HCT116 (cell line): ENCODE measurements at regions not wholly inside any gene's neighbourhood (a gene's known extent, or its start where the extent isn't known, plus 50 kb on each side); places are given as distances from the start of the nearest gene placed in this dataset.

Experiments
- ATAC-seq: fragments of 200-7000 bp; cut with Tn5 transposase; 2 replicates; pipeline ENCODE4 v1.9.1; 2020; ENCODE audit warnings: mild to moderate bottlenecking, moderate library complexity
- BruUV-seq: library from RNA; stranded (reverse); fragments of 400-500 nt; replicated peaks from 2 replicates; lab custom pipeline; 2021; lab: Mats Ljungman, UMichigan
- CTCF ChIA-PET: fragments of 300-600 bp; sonication (Branson Sonifier 250); formaldehyde crosslinking; loops from one replicate; lab custom pipeline; 2021; ENCODE audit warnings: antibody characterized with exemption; lab: Charles Lee
- POLR2A ChIA-PET: fragments of 300-600, 350-600 bp; sonication (Branson Sonifier 250); formaldehyde crosslinking; loops from one replicate; lab custom pipeline; 2021; ENCODE audit warnings: antibody characterized with exemption; lab: Charles Lee
- RAD21 ChIA-PET, 2 experiments: fragments of 300-600 bp; sonication (Branson Sonifier 250); formaldehyde crosslinking; loops; one replicate each; lab custom pipeline; 2023; ENCODE audit warnings: low total read pairs in 2 of 2; ENCODE audit not compliant: uncharacterized antibody in 2 of 2, unreplicated experiment in 2 of 2, low non-redundant PET in 1 of 2; lab: Charles Lee
- DNase-seq: peaks from one replicate; pipeline ENCODE4 v3.0.0-alpha.2; 2010; ENCODE audit warnings: low read depth, low spot score
- H2AFZ ChIP-seq: fragments of 200-600 bp; shearing (Covaris generic), sonication (generic); 2 replicates; pipeline ENCODE4 v1.6.1; 2017; ENCODE audit warnings: low read depth, mixed run types, mixed read lengths, antibody characterized with exemption, low read length; ENCODE audit not compliant: poor library complexity, severe bottlenecking
- H3K27ac ChIP-seq: 2 replicates; pipeline ENCODE4 v1.5.1; 2012; ENCODE audit warnings: low read depth, low read length
- H3K27me3 ChIP-seq: fragments of 200-600 bp; sonication (generic); 2 replicates; pipeline ENCODE4 v1.6.1; 2016; ENCODE audit warnings: mixed run types, low read length, mixed read lengths; ENCODE audit not compliant: insufficient read depth
- H3K36me3 ChIP-seq, 2 experiments: fragments of 200-500 bp in 1 of 2; fragments of 200-600 bp in 1 of 2; sonication (Bioruptor generic) in 1 of 2; sonication (generic) in 1 of 2; 2 replicates each; pipeline versions ENCODE4 v1.5.1 to v1.6.1; 2014 to 2016; ENCODE audit warnings: low read length in 2 of 2, inconsistent platforms in 1 of 2, mixed read lengths in 1 of 2, mixed run types in 1 of 2; ENCODE audit not compliant: insufficient read depth in 2 of 2, control insufficient read depth in 1 of 2
- H3K4me1 ChIP-seq, 2 experiments: fragments of 200-600 bp in 1 of 2; sonication (generic) in 1 of 2; 2 replicates each; pipeline versions ENCODE4 v1.5.1 to v1.6.1; 2012 to 2017; ENCODE audit warnings: low read length in 2 of 2, inconsistent platforms in 1 of 2, mild to moderate bottlenecking in 1 of 2, mixed read lengths in 1 of 2, mixed run types in 1 of 2, moderate library complexity in 1 of 2; ENCODE audit not compliant: insufficient read depth in 2 of 2, control insufficient read depth in 1 of 2
- H3K4me2 ChIP-seq: fragments of 200-600 bp; sonication (generic); 2 replicates; pipeline ENCODE4 v1.6.1; 2017; ENCODE audit warnings: mixed run types, low read length, mixed read lengths
- H3K4me3 ChIP-seq, 2 experiments: fragments of 200-600 bp in 1 of 2; sonication (generic) in 1 of 2; replicated peaks in 1 of 2; 2 replicates each; pipeline ENCODE4 v1.5.1; 2011 to 2016; ENCODE audit warnings: low read length in 2 of 2, control low read depth in 1 of 2, low read depth in 1 of 2, mild to moderate bottlenecking in 1 of 2, mixed read lengths in 1 of 2, mixed run types in 1 of 2
- H3K79me2 ChIP-seq: fragments of 200-600 bp; sonication (generic); 2 replicates; pipeline ENCODE4 v1.6.1; 2017; ENCODE audit warnings: mild to moderate bottlenecking, mixed run types, low read length, moderate library complexity, mixed read lengths; ENCODE audit not compliant: insufficient read depth
- H3K9ac ChIP-seq: fragments of 200-600 bp; sonication (generic); 2 replicates; pipeline ENCODE4 v1.6.1; 2016; ENCODE audit warnings: low read length, mixed read lengths
- H3K9me2 ChIP-seq: fragments of 200-600 bp; sonication (generic), shearing (Covaris generic); 2 replicates; pipeline ENCODE4 v1.6.1; 2017; ENCODE audit warnings: mixed run types, mild to moderate bottlenecking, moderate library complexity; ENCODE audit not compliant: insufficient read depth
- H3K9me3 ChIP-seq, 2 experiments: fragments of 200-500 bp in 1 of 2; fragments of 200-600 bp in 1 of 2; sonication (Bioruptor generic) in 1 of 2; sonication (generic) in 1 of 2; 2 replicates each; pipeline ENCODE4 v1.6.1; 2014 to 2017; ENCODE audit warnings: low read length in 2 of 2, mixed read lengths in 2 of 2, inconsistent platforms in 1 of 2, low read depth in 1 of 2, mild to moderate bottlenecking in 1 of 2, mixed run types in 1 of 2, moderate library complexity in 1 of 2; ENCODE audit not compliant: control insufficient read depth in 1 of 2, insufficient read depth in 1 of 2
- H4K20me1 ChIP-seq: fragments of 200-600 bp; sonication (generic), shearing (Covaris generic); 2 replicates; pipeline ENCODE4 v1.6.1; 2017; ENCODE audit warnings: mixed run types, mild to moderate bottlenecking, moderate library complexity; ENCODE audit not compliant: insufficient read depth
- CBX3 ChIP-seq: IDR thresholded peaks from 2 replicates; pipeline ENCODE4 v1.6.1; 2012; ENCODE audit warnings: low read depth
- FOSL1 ChIP-seq: IDR thresholded peaks from 2 replicates; pipeline ENCODE4 v1.6.1; 2012; ENCODE audit warnings: low read depth
- JUND ChIP-seq: IDR thresholded peaks from 2 replicates; pipeline ENCODE4 v1.6.1; 2012
- SP1 ChIP-seq: IDR thresholded peaks from 2 replicates; pipeline ENCODE4 v1.6.1; 2012; ENCODE audit warnings: low read depth
- SRF ChIP-seq: IDR thresholded peaks from 2 replicates; pipeline ENCODE4 v1.6.1; 2012; ENCODE audit warnings: low read depth
- ZBTB33 ChIP-seq: IDR thresholded peaks from 2 replicates; pipeline ENCODE4 v1.6.1; 2011; ENCODE audit warnings: mild to moderate bottlenecking, low read length, moderate library complexity; ENCODE audit not compliant: insufficient replicate concordance; ENCODE audit errors: extremely low read depth
- ZNF274 ChIP-seq: fragments of 200-500 bp; sonication (Bioruptor generic); IDR thresholded peaks from 2 replicates; pipeline ENCODE4 v1.6.1; 2014; ENCODE audit warnings: mild to moderate bottlenecking, low read depth, low read length, inconsistent platforms
- intact Hi-C: fragments of 100-400 bp; cut with micrococcal nuclease; formaldehyde crosslinking; loops from 2 replicates; pipeline ENCODE4 v1.10.0; 2022

DNA sequence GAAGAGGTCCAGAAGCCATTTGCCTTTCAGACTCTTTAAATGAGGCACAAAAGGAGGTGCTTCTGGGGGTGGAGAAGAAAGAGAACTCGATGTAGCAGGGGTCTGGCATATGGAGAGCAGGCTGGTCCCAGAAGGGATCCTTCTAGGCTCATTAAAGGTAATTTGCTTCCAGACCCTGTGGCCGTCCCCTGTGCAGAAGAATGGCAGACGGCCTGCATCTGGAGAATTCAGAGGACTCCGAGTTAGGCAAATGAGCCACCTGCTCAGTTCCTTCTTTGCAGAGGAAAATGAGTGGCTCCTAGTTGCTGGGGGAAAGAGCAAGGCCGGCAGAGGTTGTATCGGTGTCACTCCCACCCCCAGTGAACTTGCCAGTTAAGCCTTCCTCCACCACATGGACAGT is 73.8 kb upstream of the FAM180A start:
- H3K9me2 ChIP-seq, result no peaks in the 10 kb centered on the region
- H2AFZ ChIP-seq, result no peak overlapping the region
- H3K9ac ChIP-seq, result no peak overlapping the region
- no TSS peak for BruUV-seq
- no peak for ATAC-seq
- no peaks in the 10 kb centered on the region for H3K79me2 ChIP-seq
- no peaks in the 10 kb centered on the region for H3K4me1 ChIP-seq
- intact Hi-C loops, result no loop called here
- no peak overlapping the region for H3K27ac ChIP-seq
- H3K27me3 ChIP-seq, result 0 out of 2 replicates have a peak, but pooled peaks cover 12% of the 10 kb centered on the region
- ChIA-PET CTCF (no interaction called here), POLR2A (no interaction called here), RAD21 (no interaction called here)
- TF ChIP-seq FOSL1 (no peak), CBX3 (no peak), ZBTB33 (no peak), ZNF274 (no peak)
- H3K4me3 ChIP-seq, result no peak overlapping the region
- no peak for DNase-seq
- H3K4me2 ChIP-seq, result no peak overlapping the region
- no peaks in the 10 kb centered on the region for H3K9me3 ChIP-seq
- H4K20me1 ChIP-seq, result no peaks in the 10 kb centered on the region
- H3K36me3 ChIP-seq, result no peaks in the 10 kb centered on the region

DNA sequence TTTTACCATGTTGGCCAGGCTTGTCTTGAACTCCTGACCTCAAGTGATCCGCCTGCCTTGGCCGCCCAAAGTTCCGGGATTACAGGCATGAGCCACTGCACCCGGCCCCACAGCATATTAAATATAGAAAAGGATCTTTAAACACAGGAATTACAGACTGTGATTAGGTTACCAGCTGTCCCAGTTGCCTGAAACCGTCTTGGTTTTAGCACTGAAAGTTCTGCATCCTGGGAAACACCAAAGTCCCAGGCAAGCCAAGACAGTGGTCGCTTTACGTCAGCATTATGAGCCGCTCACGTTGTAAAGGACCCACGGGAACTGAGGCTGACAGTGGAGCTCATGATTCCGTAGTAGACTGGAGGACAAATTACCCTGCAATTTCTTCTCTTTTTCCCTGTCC is 69.0 kb upstream of the FAM180A start:
- no peak overlapping the region for H3K27ac ChIP-seq
- RAD21 ChIA-PET, result no interaction called here
- TF ChIP-seq JUND (no peak), SRF (no peak), SP1 (no peak)
- TF ChIP-seq, all 23 proteins: peak for 0
- no peak overlapping the region for H3K4me2 ChIP-seq
- intact Hi-C loops, result no loop called here
- peaks cover 16% of the 10 kb centered on the region; the same call in 1 of the 2 replicates for H3K27me3 ChIP-seq
- H3K9ac ChIP-seq, result no peak overlapping the region
- no peaks in the 10 kb centered on the region for H3K79me2 ChIP-seq
- ChIA-PET CTCF (no interaction called here), POLR2A (no interaction called here)
- ATAC-seq (no peak), DNase-seq (no peak)
- no peaks in the 10 kb centered on the region for H3K36me3 ChIP-seq
- no peaks in the 10 kb centered on the region for H4K20me1 ChIP-seq
- H3K4me3 ChIP-seq, result no peak overlapping the region
- H3K9me3 ChIP-seq, result no peaks in the 10 kb centered on the region
- H3K4me1 ChIP-seq, result no peaks in the 10 kb centered on the region
- no TSS peak for BruUV-seq
- H2AFZ ChIP-seq, result no peak overlapping the region
- no peaks in the 10 kb centered on the region for H3K9me2 ChIP-seq
